OCI-M1 (cell line): ENCODE measurements at regions not wholly inside any gene's neighbourhood (a gene's known extent, or its start where the extent isn't known, plus 50 kb on each side); places are given as distances from the start of the nearest gene placed in this dataset.
"Not testable (repeated sequence)": the region's sequence is repeated elsewhere in the genome, so short reads cannot be mapped to it uniquely, and the experiment has no call there.

Experiments
- DNase-seq: peaks from one replicate; lab custom pipeline; 2025; lab: John Stamatoyannopoulos, UW

- DNase-seq: peak; percentile 94
These were observed 93.0 kb downstream of the CRLF3 start for GRCh38 chr17:30731210-30732132.

GRCh38 chr17:30730837-30731209 lies 93.7 kb downstream of the CRLF3 start:
- DNase-seq: not testable (repeated sequence)

DNA sequence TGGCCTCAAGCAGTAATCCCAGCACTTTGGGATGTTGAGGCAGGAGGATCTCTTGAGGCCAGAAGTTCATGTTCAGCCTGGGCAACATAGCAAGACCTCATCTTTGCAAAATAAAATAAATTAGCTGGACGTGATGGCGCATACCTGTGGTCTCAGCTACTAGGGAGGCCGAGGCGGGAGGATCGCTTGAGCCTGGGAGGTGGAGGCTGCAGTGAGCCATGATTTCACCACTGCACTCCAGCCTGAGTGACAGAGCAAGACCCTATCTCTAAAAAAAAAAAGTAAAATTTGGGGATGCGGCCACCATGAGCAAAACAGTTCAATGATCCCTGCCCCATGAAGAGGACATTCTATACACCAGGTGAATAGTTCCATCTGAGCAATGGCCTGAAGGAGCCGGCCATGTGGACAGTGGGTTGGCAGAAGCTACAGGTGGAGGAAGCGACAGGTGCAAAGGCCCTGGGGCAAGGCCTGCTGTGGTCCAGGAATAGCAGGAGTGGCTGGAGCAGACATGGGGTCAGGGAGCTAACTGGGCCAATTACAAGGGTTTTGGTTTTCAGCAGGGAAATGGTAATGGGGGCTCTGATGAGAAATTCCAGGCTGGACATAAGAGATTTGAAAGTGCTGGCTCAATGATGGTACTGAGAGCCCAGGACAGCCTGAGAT lies 94.2 kb downstream of the CRLF3 start:
- DNase-seq: not testable (repeated sequence)

- not testable (repeated sequence) for DNase-seq
These were observed 94.9 kb downstream of the CRLF3 start for GRCh38 chr17:30729471-30730170.

- not testable (repeated sequence) for DNase-seq
These were observed 97.0 kb downstream of the CRLF3 start for GRCh38 chr17:30727517-30727916.

DNA sequence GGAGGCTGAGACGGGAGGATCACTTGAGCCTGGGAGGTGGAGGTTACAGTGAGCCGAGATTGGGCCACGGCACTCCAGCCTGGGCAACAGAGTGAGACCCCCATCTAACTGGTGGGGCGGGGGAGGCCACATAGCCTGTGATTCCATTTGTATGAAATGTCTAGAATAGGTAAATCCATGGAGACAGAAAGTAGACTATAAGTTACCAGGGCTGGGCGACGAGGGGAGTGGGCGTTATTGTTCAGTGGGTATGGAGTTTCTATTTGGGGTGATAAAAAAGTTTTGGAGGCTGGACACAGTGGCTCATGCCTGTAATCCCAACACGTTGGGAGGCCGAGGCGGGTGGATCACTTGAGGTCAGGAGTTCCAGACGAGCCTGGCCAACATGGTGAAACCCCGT lies 97.8 kb downstream of the CRLF3 start:
- DNase-seq: not testable (repeated sequence)

GRCh38 chr17:30726310-30726709 lies 98.2 kb downstream of the CRLF3 start:
- not testable (repeated sequence) for DNase-seq

- DNase-seq: not testable (repeated sequence)
These were observed 100.3 kb downstream of the CRLF3 start for GRCh38 chr17:30724034-30724650.

DNA sequence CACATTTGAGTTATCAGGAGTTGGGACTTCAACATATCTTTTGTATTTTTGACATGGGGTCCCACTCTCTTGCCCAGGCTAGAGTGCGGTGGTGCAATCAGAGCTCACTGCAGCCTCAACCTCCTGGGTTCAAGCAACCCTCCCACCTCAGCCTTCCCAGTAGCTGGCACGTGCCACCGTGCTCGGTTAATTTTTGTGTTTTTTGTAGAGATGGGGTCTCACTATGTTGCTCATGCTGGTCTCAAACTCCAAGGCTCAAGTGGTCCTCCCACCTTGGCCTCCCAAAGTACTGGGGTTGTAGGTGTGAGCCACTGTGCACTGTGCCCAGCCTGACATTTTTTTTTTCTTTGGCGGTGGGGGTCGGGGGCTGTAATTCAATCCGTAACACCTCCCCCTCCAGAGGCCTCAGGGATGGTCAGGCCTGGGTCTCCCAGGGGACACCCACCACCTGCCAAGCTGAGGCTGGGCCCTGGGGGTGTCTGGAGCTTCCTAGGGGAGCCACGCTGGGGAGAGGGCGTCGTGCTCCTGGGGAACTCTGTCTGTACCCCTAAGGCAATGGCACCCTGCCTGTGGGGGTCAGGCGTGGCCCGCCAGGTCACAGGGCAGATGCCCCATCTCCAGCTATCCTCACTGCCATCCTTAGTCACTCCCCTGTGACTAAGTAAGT lies 102.2 kb downstream of the CRLF3 start:
- not testable (repeated sequence) for DNase-seq

- DNase-seq: not testable (repeated sequence)
These were observed 103.5 kb downstream of the CRLF3 start for GRCh38 chr17:30720971-30721370.

DNA sequence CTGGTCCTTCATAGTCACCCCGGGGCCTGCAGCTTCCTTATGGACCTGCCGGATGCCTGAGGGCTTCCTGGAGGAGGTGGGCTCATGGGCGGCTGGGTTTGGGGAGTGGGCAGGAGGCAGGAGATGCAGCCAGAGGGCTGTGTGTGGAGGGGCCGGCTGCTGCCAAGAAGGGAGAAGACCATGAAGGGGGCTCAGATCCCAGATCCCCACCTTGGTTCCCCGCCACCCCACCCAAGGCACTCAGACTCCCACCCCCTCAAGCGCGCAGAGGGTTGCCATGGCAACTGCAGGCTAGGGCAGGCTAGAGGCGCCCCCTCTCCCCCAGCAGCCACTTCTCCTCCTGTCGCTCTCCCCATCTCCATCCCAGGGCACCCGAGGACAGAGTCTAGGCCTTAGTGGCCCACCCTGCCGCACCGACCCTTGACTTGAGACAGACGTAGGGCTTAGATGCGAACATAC lies 104.5 kb downstream of the CRLF3 start:
- DNase-seq: no peak

DNA sequence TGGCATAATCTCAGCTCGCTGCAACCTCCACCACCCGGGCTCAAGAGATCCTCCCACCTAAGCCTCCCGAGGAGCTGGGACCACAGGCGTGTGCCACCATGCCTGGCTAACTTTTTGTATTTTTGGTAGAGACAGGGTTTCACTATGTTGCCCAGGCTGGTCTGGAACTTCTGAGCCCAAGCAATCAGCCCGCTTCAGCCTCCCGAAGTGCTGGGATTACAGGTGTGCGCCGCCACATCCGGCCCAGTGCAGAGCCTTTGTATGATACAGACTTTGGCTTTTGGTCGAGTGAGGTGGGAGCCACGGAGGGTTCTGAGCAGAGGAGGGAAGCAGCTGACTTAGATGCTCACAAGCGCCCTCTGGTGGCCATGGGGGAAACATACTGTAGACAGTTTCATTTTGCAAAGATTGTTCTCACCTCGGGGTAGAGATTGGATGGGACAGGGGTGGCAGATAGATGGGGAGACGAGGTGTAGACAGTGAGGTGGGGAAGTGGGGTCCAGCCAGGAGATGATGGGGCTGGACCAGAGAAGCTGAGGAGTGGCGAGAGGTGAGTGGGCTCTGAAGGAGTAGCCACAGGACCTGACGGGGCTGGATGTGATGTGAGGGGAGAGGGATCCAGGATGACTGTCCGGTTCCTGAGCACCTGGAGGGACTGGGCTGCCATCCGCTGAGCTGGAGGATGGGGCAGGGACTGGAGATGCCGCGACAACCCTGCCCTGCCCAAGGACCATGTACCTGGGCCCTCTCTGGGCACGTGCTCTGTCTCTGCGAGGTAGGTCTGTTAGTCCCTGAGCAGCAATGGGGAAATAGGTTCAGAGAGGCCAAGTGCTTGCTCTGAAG lies 105.1 kb downstream of the CRLF3 start:
- peak; percentile 68 for DNase-seq

DNA sequence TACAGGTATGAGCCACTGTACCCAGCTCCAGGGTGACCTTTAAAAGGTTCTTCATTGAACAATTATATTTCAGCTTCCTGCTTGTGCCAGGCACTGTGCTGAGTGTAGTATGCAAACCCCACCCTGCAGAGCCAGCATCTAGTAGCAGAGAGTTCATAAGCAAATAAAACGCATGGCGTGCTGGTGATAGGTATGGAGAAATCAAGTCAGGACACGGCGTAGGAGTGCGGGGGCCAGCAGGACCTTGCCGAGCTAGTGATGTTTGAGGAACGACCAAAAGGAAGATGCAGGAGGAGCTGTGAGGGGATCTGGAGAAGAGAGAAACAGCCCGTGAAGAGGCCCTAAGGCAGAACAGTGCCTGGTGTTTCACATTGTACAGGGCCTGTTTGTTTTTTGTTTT lies 105.8 kb downstream of the CRLF3 start:
- DNase-seq: not testable (repeated sequence)

- DNase-seq: not testable (repeated sequence)
These were observed 106.4 kb downstream of the CRLF3 start for GRCh38 chr17:30718099-30718447.

DNA sequence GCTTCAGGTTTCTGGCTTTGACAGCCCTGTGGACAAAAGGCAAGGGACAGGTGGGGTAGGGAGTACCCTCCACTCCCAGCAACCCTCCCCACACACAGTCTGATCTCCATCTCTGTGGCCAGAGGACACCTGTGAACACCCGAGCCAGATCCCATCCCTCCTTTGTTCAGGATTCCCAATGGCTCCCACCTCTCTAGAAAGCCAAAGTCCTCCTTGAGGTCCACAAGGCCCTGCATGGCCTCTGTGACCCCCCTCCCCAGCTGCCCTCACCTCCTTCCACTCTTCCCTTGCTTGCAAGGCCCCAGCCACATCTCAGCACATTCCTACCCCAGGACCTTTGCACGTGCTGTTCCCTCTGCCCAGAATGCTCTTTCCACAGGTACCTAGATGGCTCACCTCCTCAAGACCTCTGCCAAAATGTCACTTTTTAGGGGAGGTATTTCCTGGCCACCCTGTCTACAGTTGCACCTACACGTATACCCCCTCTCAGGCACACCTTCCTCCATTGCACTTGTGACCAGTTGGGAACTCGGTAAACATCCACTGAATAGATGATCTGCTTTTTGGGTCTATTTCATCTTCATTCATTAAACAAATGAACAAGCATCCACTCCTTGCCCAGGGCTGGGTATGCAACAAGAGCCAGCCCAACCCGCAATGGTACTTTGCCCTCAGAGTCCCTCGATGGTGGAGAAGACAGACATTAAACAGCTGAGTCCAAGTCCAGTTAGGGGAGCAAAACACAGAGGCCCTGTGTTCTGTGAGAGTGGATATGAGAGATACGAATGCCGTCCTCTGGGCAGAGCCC lies 107.0 kb downstream of the CRLF3 start:
- DNase-seq: no peak

GRCh38 chr17:30716461-30717290 lies 107.8 kb downstream of the CRLF3 start:
- DNase-seq: peak; percentile 67

DNA sequence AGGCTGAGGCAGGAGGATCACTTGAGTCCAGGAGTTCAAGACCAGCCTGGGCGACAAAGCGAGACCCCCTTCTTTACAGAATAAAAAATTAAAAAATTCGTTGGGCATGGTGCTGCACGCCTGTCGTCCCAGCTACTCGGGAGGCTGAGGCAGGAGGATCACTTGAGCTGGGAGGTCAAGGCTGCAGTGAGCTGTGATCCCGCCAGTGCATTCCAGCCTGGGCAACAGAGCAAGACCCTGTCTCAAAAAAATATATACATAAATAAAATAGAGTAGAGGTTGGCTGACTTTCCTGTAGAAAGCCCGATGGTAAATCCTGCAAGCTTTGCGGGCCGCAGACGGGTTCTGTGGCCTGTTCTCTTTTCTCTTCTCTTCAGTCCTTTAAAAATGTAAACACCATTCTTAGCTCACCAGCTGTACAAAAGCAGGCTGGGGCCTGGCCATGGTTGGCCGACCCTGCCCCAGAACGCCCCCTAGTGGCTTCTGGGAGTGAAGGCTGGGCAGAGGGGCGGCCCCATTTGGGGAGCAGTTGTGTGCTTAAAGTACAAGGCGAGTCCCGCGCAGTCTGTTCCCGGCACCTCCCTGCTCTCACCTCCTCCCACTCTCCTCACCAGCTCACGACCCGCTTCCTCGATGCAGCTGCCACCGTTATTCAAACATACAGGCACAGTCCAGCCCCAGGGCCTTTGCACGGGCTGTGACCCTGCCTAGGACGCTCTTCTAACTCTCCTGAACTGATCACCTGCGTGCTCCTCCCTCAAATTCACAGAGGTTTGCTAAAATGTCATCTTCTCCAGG lies 109.5 kb downstream of the CRLF3 start:
- peak; percentile 61 for DNase-seq

GRCh38 chr17:30713805-30714204 lies 110.7 kb downstream of the CRLF3 start:
- not testable (repeated sequence) for DNase-seq
